Mucosa of rectum (tissue), 2 donors: ENCODE measurements at regions not wholly inside any gene's neighbourhood (a gene's known extent, or its start where the extent isn't known, plus 50 kb on each side); places are given as distances from the start of the nearest gene placed in this dataset.
"Not testable (repeated sequence)": the region's sequence is repeated elsewhere in the genome, so short reads cannot be mapped to it uniquely, and the experiment has no call there.

Source experiments
- H3K27ac ChIP-seq, 2 donors: one replicate each; pipeline ENCODE4 v1.7.0; 2013; ENCODE audit warnings: inconsistent platforms in 2 of 2, low read depth in 2 of 2, low read length in 2 of 2
- H3K27me3 ChIP-seq, 2 donors: one replicate each; pipeline ENCODE4 v1.7.0; 2013; ENCODE audit warnings: low read length in 2 of 2; ENCODE audit not compliant: control insufficient read depth in 2 of 2, insufficient read depth in 2 of 2
- H3K36me3 ChIP-seq, 2 donors: one replicate each; pipeline ENCODE4 v1.7.0; 2013; ENCODE audit warnings: low read length in 2 of 2; ENCODE audit not compliant: control insufficient read depth in 2 of 2, insufficient read depth in 2 of 2
- H3K4me1 ChIP-seq, 2 donors: one replicate each; pipeline ENCODE4 v1.7.0; 2013; ENCODE audit warnings: low read length in 2 of 2, mild to moderate bottlenecking in 1 of 2; ENCODE audit not compliant: control insufficient read depth in 2 of 2, insufficient read depth in 2 of 2
- H3K4me3 ChIP-seq, 2 donors: one replicate each; pipeline ENCODE4 v1.7.0; 2013; ENCODE audit warnings: low read length in 2 of 2
- H3K9ac ChIP-seq, 2 donors: one replicate each; pipeline ENCODE4 v1.7.0; 2013; ENCODE audit warnings: low read length in 2 of 2, low read depth in 1 of 2, mild to moderate bottlenecking in 1 of 2
- H3K9me3 ChIP-seq, 2 donors: one replicate each; pipeline ENCODE4 v1.7.0; 2013; ENCODE audit warnings: low read length in 2 of 2; ENCODE audit not compliant: control insufficient read depth in 2 of 2
- donor health status: healthy.
- donor health status: Normal muscosa, but diverticular disease.

GRCh38 chr2:56962673-56963072, 778.9 kb downstream of the CCDC85A start:
- no peaks in the 10 kb centered on the region for H3K36me3 ChIP-seq
- no peaks in the 10 kb centered on the region for H3K27me3 ChIP-seq
- no peak overlapping the region for H3K4me3 ChIP-seq
- H3K4me1 ChIP-seq, result no peaks in the 10 kb centered on the region
- no peak overlapping the region for H3K27ac ChIP-seq
- H3K9ac ChIP-seq, result no peak overlapping the region
- no peaks in the 10 kb centered on the region for H3K9me3 ChIP-seq

- Histone ChIP-seq H3K9ac (no peak overlapping the region), H3K36me3 (no peaks in the 10 kb centered on the region), H3K4me3 (no peak overlapping the region), H3K4me1 (no peaks in the 10 kb centered on the region), H3K27me3 (no peaks in the 10 kb centered on the region), H3K9me3 (peaks cover 0 to 3% of the 10 kb centered on the region in 2 donors), H3K27ac (no peak overlapping the region)
Measured at GRCh38 chr2:56969513-56969912, 785.7 kb downstream of the CCDC85A start.

- Histone ChIP-seq H3K9me3 (peaks cover 0 to 3% of the 10 kb centered on the region in 2 donors), H3K4me3 (no peak overlapping the region), H3K27me3 (no peaks in the 10 kb centered on the region), H3K9ac (no peak overlapping the region), H3K36me3 (no peaks in the 10 kb centered on the region), H3K4me1 (no peaks in the 10 kb centered on the region), H3K27ac (no peak overlapping the region)
Measured at GRCh38 chr2:56971383-56971974, 787.7 kb downstream of the CCDC85A start.

- Histone ChIP-seq H3K9ac (no peak overlapping the region), H3K9me3 (no peaks in the 10 kb centered on the region), H3K27me3 (no peaks in the 10 kb centered on the region), H3K4me3 (no peak overlapping the region), H3K27ac (no peak overlapping the region), H3K36me3 (no peaks in the 10 kb centered on the region), H3K4me1 (no peaks in the 10 kb centered on the region)
Measured at GRCh38 chr2:56981554-56981953, 797.8 kb downstream of the CCDC85A start.

- Histone ChIP-seq H3K27ac (no peak overlapping the region), H3K27me3 (no peaks in the 10 kb centered on the region), H3K4me3 (no peak overlapping the region), H3K9ac (no peak overlapping the region), H3K4me1 (no peaks in the 10 kb centered on the region), H3K36me3 (no peaks in the 10 kb centered on the region), H3K9me3 (peaks cover 0 to 2% of the 10 kb centered on the region in 2 donors)
Measured at GRCh38 chr2:56985609-56986008, 801.8 kb downstream of the CCDC85A start.

GRCh38 chr2:57022496-57022895, 838.7 kb downstream of the CCDC85A start:
- H3K27me3 ChIP-seq, result no peaks in the 10 kb centered on the region
- H3K36me3 ChIP-seq, result no peaks in the 10 kb centered on the region
- H3K27ac ChIP-seq, result no peak overlapping the region
- no peak overlapping the region for H3K4me3 ChIP-seq
- no peaks in the 10 kb centered on the region for H3K4me1 ChIP-seq
- no peak overlapping the region for H3K9ac ChIP-seq
- no peaks in the 10 kb centered on the region for H3K9me3 ChIP-seq

GRCh38 chr2:57044931-57045635, 861.3 kb downstream of the CCDC85A start:
- H3K27ac ChIP-seq, result no peak overlapping the region
- no peaks in the 10 kb centered on the region for H3K9me3 ChIP-seq
- H3K9ac ChIP-seq, result no peak overlapping the region
- H3K4me1 ChIP-seq, result no peaks in the 10 kb centered on the region
- H3K4me3 ChIP-seq, result no peak overlapping the region
- no peaks in the 10 kb centered on the region for H3K36me3 ChIP-seq
- H3K27me3 ChIP-seq, result no peaks in the 10 kb centered on the region

- no peak overlapping the region for H3K9ac ChIP-seq
- no peaks in the 10 kb centered on the region for H3K9me3 ChIP-seq
- H3K36me3 ChIP-seq, result no peaks in the 10 kb centered on the region
- H3K27me3 ChIP-seq, result no peaks in the 10 kb centered on the region
- no peak overlapping the region for H3K27ac ChIP-seq
- no peaks in the 10 kb centered on the region for H3K4me1 ChIP-seq
- H3K4me3 ChIP-seq, result no peak overlapping the region
Measured at GRCh38 chr2:57049273-57049672, 865.5 kb downstream of the CCDC85A start.

- Histone ChIP-seq H3K36me3 (no peaks in the 10 kb centered on the region), H3K27ac (no peak overlapping the region), H3K27me3 (no peaks in the 10 kb centered on the region), H3K9me3 (no peaks in the 10 kb centered on the region), H3K4me3 (no peak overlapping the region), H3K4me1 (no peaks in the 10 kb centered on the region), H3K9ac (no peak overlapping the region)
Measured at GRCh38 chr2:57050007-57050406, 866.2 kb downstream of the CCDC85A start.

GRCh38 chr2:57066301-57066700, 882.5 kb downstream of the CCDC85A start:
- H3K9me3 ChIP-seq, H3K4me1 ChIP-seq, H3K4me3 ChIP-seq, H3K9ac ChIP-seq, H3K27ac ChIP-seq, H3K36me3 ChIP-seq, H3K27me3 ChIP-seq: not testable (repeated sequence)
